Lower leg skin (tissue), 4 donors: ENCODE measurements at regions not wholly inside any gene's neighbourhood (a gene's known extent, or its start where the extent isn't known, plus 50 kb on each side); places are given as distances from the start of the nearest gene placed in this dataset.

Experiments
- DNase-seq, 2 donors: peaks; one replicate each; pipeline ENCODE4 v3.0.0-alpha.2; 2019; ENCODE audit warnings: low spot score in 2 of 2
- H3K4me3 ChIP-seq: fragments of 200-600 bp; sonication (generic); 2 replicates; pipeline ENCODE4 v1.5.1; 2017; ENCODE audit warnings: mild to moderate bottlenecking, low read depth; ENCODE audit not compliant: poor library complexity, severe bottlenecking
- CTCF ChIP-seq, 3 donors: fragments of 450-650 bp; IDR thresholded peaks; one replicate each; pipeline ENCODE4 v1.5.1; 2016; ENCODE audit warnings: antibody characterized with exemption in 3 of 3, mild to moderate bottlenecking in 3 of 3, moderate library complexity in 2 of 3
- POLR2A ChIP-seq, 2 donors: fragments of 450-650 bp; IDR thresholded peaks; one replicate each; pipeline ENCODE4 v1.6.1; 2016 to 2017; ENCODE audit warnings: antibody characterized with exemption in 2 of 2, mild to moderate bottlenecking in 1 of 2, moderate library complexity in 1 of 2
- WGBS, 2 donors: methylation state at CpG; one replicate each; pipeline ENCODE4 v1.1.5; 2018; 5-methylcytosine and 5-hydroxymethylcytosine counted together
- intact Hi-C: fragments of 100-400 bp; cut with DNase I; formaldehyde crosslinking; loops from one replicate; pipeline ENCODE4 v1.15.0; 2023; ENCODE audit warnings: low total_unique reads

GRCh38 chr6:148681666-148682065, 65.2 kb upstream of the UST start:
- TF ChIP-seq CTCF (IDR thresholded peaks at IDR 0.05), result no peak
- no peak for TF ChIP-seq POLR2A (IDR thresholded peaks at IDR 0.05)
- DNase-seq, result no peak
- WGBS, 2 donors, result 71 to 79% methylated on average over 1 of the region's 1 CpG
- no peak overlapping the region for H3K4me3 ChIP-seq
- intact Hi-C loops, result no loop called here

DNA sequence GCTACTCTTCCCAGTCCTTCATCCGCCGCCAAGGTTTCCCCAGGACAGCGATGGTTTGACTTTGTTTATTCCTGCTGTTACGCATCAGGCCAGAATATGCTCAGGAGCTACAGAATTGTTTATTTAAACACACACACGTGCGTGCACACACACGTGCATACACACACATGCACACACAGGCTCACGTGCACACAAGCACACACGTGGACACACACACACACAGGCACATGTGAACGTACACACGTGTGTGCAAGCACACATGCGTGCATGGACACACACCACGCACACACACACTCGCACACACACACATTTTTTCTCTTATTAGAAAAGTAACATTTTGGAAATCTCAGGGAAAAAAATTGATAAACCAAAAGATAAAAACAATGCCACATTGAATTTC, 64.6 kb upstream of the UST start:
- DNase-seq, result no peak
- TF ChIP-seq CTCF (IDR thresholded peaks at IDR 0.05), result no peak
- TF ChIP-seq POLR2A (IDR thresholded peaks at IDR 0.05), result no peak
- no peak overlapping the region for H3K4me3 ChIP-seq
- 67 to 74% methylated on average over 14 of the region's 14 CpGs for WGBS, 2 donors
- intact Hi-C loops, result no loop called here

DNA sequence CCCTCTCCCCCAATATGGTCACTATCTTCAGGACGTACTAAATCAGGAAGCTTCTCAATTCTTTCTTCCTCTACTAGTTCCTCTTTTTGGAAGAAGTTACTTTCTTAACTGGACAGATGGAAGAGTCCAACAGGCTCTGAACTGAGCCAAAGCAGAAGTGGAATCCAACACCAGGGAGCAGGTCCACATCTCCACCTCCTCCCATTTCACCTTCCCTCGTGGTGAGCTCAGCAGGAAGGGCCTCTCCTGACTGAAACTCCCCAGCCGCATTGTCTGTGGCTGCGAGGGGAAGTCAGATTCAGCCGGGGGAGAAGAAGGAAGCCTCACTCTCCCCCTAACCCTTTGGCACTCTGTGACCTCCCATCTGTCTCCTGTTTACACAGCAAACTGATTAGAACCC, 63.8 kb upstream of the UST start:
- TF ChIP-seq CTCF (IDR thresholded peaks at IDR 0.05) (no peak), POLR2A (IDR thresholded peaks at IDR 0.05) (no peak)
- no peak for DNase-seq
- WGBS, 2 donors, result 63 to 72% methylated on average over 5 of the region's 5 CpGs
- H3K4me3 ChIP-seq, result no peak overlapping the region
- intact Hi-C loops, result no loop called here

DNA sequence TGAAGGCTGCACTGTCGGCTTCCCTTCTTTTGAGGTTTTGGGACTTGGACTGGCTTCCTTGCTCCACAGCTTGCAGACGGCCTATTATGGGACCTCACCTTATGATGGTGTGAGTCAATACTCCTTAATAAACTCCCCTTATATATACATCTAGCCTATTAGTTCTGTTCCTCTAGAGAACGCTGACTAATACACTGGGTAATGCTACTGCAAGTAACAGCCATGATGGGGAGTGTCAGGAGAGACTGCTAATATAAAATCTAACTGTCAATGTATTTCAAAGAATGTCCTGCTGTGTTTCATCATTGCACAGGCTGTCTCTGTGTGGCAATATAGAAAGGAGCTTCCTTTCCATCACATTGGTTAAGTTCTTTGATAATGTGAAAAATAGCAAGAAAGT, 57.7 kb upstream of the UST start:
- DNase-seq, result no peak
- no peak overlapping the region for H3K4me3 ChIP-seq
- TF ChIP-seq CTCF (IDR thresholded peaks at IDR 0.05) (no peak), POLR2A (IDR thresholded peaks at IDR 0.05) (no peak)
- intact Hi-C loops, result no loop called here
- 73 to 93% methylated on average over 3 of the region's 3 CpGs for WGBS, 2 donors

GRCh38 chr6:148693882-148694484, 52.8 kb upstream of the UST start:
- no peak for DNase-seq
- TF ChIP-seq POLR2A (IDR thresholded peaks at IDR 0.05) (no peak), CTCF (IDR thresholded peaks at IDR 0.05) (no peak)
- no peak overlapping the region for H3K4me3 ChIP-seq
- WGBS, 2 donors, result 90 to 95% methylated on average over 3 of the region's 3 CpGs
- intact Hi-C loops, result no loop called here
